PC-3 (cell line): ENCODE measurements at regions not wholly inside any gene's neighbourhood (a gene's known extent, or its start where the extent isn't known, plus 50 kb on each side); places are given as distances from the start of the nearest gene placed in this dataset.

ENCODE experiments used
- EZH2 ChIP-seq: fragments of 300-600 bp; sonication (generic); IDR thresholded peaks from one replicate; pipeline ENCODE4 v1.6.1; 2017; ENCODE audit warnings: antibody characterized with exemption, mild to moderate bottlenecking, low read length; ENCODE audit not compliant: unreplicated experiment
- TF ChIP-seq, protein P1 (sequence below): fragments of 300-600 bp; sonication (generic); conservative IDR thresholded peaks from 2 replicates; pipeline ENCODE4 v1.5.1; 2017; ENCODE audit warnings: antibody characterized with exemption, low read depth, mild to moderate bottlenecking, low read length

DNA sequence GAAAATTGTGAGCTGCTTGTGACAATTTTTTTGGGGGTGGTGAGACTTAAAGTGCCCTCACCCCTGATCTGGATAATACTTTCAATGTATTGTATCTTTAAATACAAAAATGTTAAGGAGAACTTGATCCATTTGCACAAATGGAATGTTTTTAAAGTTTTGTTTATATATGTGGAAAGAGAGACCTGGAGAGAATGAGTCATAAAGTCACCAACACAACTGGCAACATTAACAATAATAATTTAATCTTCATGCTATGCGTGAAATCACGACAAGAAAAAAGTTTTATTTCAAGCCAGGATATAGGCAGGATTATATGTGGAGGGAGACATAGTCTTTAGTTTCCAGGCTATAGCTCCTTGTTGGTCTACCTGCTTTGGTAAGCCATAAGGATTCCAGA lies 537.5 kb downstream of the GPAM start:
- TF ChIP-seq EZH2, result no peak
- TF ChIP-seq, protein P1, sequence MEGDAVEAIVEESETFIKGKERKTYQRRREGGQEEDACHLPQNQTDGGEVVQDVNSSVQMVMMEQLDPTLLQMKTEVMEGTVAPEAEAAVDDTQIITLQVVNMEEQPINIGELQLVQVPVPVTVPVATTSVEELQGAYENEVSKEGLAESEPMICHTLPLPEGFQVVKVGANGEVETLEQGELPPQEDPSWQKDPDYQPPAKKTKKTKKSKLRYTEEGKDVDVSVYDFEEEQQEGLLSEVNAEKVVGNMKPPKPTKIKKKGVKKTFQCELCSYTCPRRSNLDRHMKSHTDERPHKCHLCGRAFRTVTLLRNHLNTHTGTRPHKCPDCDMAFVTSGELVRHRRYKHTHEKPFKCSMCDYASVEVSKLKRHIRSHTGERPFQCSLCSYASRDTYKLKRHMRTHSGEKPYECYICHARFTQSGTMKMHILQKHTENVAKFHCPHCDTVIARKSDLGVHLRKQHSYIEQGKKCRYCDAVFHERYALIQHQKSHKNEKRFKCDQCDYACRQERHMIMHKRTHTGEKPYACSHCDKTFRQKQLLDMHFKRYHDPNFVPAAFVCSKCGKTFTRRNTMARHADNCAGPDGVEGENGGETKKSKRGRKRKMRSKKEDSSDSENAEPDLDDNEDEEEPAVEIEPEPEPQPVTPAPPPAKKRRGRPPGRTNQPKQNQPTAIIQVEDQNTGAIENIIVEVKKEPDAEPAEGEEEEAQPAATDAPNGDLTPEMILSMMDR, result no peak
